H7 (cell line): ENCODE measurements at regions not wholly inside any gene's neighbourhood (a gene's known extent, or its start where the extent isn't known, plus 50 kb on each side); places are given as distances from the start of the nearest gene placed in this dataset.

Experiments
- DNase-seq: peaks from one replicate; pipeline ENCODE4 v3.0.0; 2012
- H3K27me3 ChIP-seq: 2 replicates; pipeline ENCODE4 v1.6.0; 2011; ENCODE audit warnings: mild to moderate bottlenecking, low read length; ENCODE audit not compliant: control insufficient read depth, insufficient read depth
- H3K36me3 ChIP-seq: replicated peaks from 2 replicates; pipeline ENCODE4 v1.5.1; 2011; ENCODE audit warnings: low read length; ENCODE audit not compliant: control insufficient read depth, insufficient read depth
- H3K4me3 ChIP-seq: 2 replicates; pipeline ENCODE4 v1.5.1; 2011; ENCODE audit warnings: low read depth, mild to moderate bottlenecking, control low read depth, low read length, moderate library complexity; ENCODE audit not compliant: insufficient read depth

DNA sequence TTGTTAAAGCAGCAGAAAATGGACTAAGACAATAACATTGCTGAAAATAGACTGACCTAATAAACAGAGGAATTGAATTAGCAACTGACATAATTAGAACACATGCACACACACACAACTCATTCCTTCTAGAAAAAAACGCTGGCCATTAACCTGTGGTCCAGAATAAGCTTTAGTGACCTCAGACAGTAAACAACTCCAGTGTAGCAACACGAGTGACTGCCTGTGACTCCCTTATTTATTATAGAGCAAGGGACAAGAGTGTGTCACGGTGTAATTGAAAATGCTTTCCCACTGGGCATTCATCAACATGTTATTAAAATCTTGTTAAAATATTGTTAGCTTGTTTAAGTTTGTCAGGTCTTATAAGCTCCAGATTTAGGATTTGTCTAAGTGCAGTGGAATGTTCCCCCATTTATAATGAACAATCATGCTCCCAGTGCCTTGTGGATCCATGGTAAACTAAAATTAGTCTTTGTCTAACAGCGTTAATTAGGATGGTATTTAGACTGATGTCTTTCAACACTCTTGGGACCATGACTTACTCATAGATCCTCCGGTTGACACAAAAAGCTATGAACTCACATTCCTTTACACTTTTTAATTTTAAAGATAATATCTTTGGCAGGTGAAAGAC lies 111.7 kb upstream of the IRS2 start:
- Histone ChIP-seq H3K36me3 (no peaks in the 10 kb centered on the region), H3K4me3 (no peak overlapping the region), H3K27me3 (no peaks in the 10 kb centered on the region)
- DNase-seq, result no peak

GRCh38 chr13:109892101-109892500 lies 105.7 kb upstream of the IRS2 start:
- no peaks in the 10 kb centered on the region for H3K36me3 ChIP-seq
- no peak overlapping the region for H3K4me3 ChIP-seq
- DNase-seq, result no peak
- H3K27me3 ChIP-seq, result no peaks in the 10 kb centered on the region

GRCh38 chr13:109885235-109885634 lies 98.9 kb upstream of the IRS2 start:
- no peaks in the 10 kb centered on the region for H3K27me3 ChIP-seq
- no peak overlapping the region for H3K4me3 ChIP-seq
- no peak for DNase-seq
- no peaks in the 10 kb centered on the region for H3K36me3 ChIP-seq

DNA sequence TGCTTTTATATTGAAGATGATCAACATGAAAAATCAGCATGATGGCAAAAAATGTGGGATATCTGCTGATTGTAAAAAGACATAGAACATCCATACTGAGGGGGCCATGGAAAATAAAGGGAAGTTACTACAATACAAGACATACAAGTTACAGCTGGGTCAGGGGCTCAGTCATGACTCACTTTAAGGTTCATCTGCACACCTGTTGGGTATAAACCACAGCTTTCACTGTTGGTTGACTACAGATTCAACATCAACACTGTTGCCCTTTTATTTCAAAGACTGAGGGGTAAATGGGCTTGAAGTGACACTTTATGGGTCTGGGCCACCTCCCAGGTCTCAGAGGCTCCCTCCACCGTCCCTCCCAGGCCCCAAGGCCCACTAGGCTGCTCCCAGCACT lies 98.1 kb upstream of the IRS2 start:
- H3K36me3 ChIP-seq, result no peaks in the 10 kb centered on the region
- H3K27me3 ChIP-seq, result no peaks in the 10 kb centered on the region
- DNase-seq, result no peak

GRCh38 chr13:109883181-109884180 lies 97.1 kb upstream of the IRS2 start:
- DNase-seq, result no peak
- no peak overlapping the region for H3K4me3 ChIP-seq
- no peaks in the 10 kb centered on the region for H3K36me3 ChIP-seq
- no peaks in the 10 kb centered on the region for H3K27me3 ChIP-seq

More for the DNA sequence above, 98.1 kb upstream of the IRS2 start:
- no peak overlapping the region for H3K4me3 ChIP-seq

- no peak overlapping the region for H3K4me3 ChIP-seq
- no peaks in the 10 kb centered on the region for H3K27me3 ChIP-seq
- H3K36me3 ChIP-seq, result no peaks in the 10 kb centered on the region
- DNase-seq, result no peak
Measured at GRCh38 chr13:109881961-109882558, 95.7 kb upstream of the IRS2 start.

GRCh38 chr13:109881347-109881725 lies 95.0 kb upstream of the IRS2 start:
- H3K36me3 ChIP-seq, result no peaks in the 10 kb centered on the region; the same call in 1 of the 2 replicates
- no peak overlapping the region for H3K4me3 ChIP-seq
- DNase-seq, result no peak
- H3K27me3 ChIP-seq, result no peaks in the 10 kb centered on the region

DNA sequence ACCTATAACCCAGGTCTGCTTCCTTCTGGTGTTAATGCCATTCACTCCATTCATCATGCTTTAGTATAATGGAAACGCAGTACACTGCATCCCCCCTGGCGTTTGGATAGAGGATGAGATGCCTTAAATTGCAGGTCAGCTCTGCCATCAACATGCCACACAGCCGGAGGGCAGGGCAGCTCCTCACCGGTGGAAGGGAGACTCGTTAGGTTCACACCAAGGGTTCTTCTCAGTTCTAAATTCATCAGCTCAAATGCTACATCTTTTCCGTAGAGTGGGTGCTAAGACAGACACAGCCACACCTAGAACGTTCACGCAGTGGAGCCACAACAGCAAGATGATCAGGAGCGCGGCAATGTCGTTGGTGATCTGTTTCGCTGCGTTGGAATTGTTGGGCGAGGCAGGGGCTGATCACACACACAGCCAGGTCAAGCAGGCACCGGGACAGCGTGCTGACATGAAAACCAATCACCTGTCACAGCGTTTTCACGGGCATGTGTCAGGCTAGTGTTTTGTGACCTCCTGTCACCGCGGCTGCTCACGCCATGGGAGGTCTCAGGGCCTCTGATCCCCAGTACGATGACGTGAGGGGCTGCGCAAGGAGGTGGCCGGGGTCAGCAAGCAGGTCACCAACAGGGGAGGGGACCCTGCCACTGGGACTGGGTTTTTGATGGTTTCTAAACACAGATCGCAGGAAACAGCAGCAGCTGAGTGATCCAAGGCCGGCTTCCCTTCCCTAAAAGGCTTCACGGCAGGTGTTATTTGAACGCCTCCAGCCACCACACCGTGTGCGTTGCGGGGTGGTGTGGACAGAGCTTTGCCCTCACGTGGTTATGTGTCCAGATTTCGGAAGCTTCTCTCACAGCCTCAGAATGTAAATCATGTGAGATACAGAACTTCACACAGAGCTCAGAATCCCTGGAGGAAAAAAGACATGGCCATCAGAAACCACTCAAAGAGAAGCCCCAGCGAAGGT lies 94.3 kb upstream of the IRS2 start:
- no peaks in the 10 kb centered on the region; the same call in 1 of the 2 replicates for H3K36me3 ChIP-seq
- DNase-seq, result no peak
- H3K27me3 ChIP-seq, result no peaks in the 10 kb centered on the region
- no peak overlapping the region for H3K4me3 ChIP-seq

GRCh38 chr13:109879338-109879737 lies 93.0 kb upstream of the IRS2 start:
- no peak overlapping the region for H3K4me3 ChIP-seq

DNA sequence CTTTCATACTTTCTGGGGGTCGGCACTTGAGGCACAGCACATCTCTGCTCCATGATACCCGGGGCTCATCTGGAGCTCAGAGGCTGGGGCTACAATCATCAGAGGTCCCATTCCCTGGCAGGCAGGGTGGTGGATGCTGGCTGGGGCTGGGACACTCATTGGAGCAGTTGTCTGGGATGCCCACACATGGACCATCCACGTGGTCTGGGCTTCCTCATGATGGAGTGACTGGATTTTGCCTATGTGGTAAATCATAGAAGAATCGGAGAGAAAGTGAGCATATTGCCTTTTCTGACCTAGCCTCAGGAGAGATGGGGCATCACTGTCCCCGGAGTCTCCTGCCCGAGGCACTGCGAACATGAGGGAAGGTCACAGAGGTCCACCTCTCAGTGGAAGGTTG lies 91.4 kb upstream of the IRS2 start:
- Histone ChIP-seq H3K36me3 (no peaks in the 10 kb centered on the region; the same call in 1 of the 2 replicates), H3K27me3 (no peaks in the 10 kb centered on the region), H3K4me3 (no peak overlapping the region)
- DNase-seq, result no peak

More at GRCh38 chr13:109879338-109879737, 93.0 kb upstream of the IRS2 start:
- H3K27me3 ChIP-seq, result no peaks in the 10 kb centered on the region
- no peaks in the 10 kb centered on the region; the same call in 1 of the 2 replicates for H3K36me3 ChIP-seq
- no peak for DNase-seq

- no peaks in the 10 kb centered on the region; the same call in 1 of the 2 replicates for H3K36me3 ChIP-seq
- H3K27me3 ChIP-seq, result no peaks in the 10 kb centered on the region
- no peak for DNase-seq
- H3K4me3 ChIP-seq, result no peak overlapping the region
Measured at GRCh38 chr13:109875746-109876145, 89.4 kb upstream of the IRS2 start.

- DNase-seq, result no peak
- Histone ChIP-seq H3K4me3 (no peak overlapping the region), H3K27me3 (no peaks in the 10 kb centered on the region), H3K36me3 (no peaks in the 10 kb centered on the region; the same call in 1 of the 2 replicates)
Measured at GRCh38 chr13:109874484-109875454, 88.4 kb upstream of the IRS2 start.
